Activated T-helper 17 cell treated with anti-CD3 and anti-CD28 coated beads, Interleukin-2, amount 50 U/mL, for 72 hours (primary cell): ENCODE measurements at regions not wholly inside any gene's neighbourhood (a gene's known extent, or its start where the extent isn't known, plus 50 kb on each side); places are given as distances from the start of the nearest gene placed in this dataset.

Experiments
- ATAC-seq: fragments of 150-1000 bp; cut with Tn5 transposase; replicated peaks from 2 replicates; pipeline ENCODE4 v1.10.0; 2021; ENCODE audit warnings: mild to moderate bottlenecking, moderate library complexity
- H3K27ac Mint-ChIP-seq: one replicate; pipeline ENCODE4 v1.8.0; 2022; ENCODE audit warnings: mixed read lengths
- H3K27me3 Mint-ChIP-seq: one replicate; pipeline ENCODE4 v1.8.0; 2022; ENCODE audit warnings: mixed read lengths
- H3K36me3 Mint-ChIP-seq: one replicate; pipeline ENCODE4 v1.8.0; 2022; ENCODE audit warnings: low read depth, mild to moderate bottlenecking, mixed read lengths
- H3K4me1 Mint-ChIP-seq: one replicate; pipeline ENCODE4 v1.8.0; 2022; ENCODE audit warnings: mixed read lengths
- H3K4me3 Mint-ChIP-seq: one replicate; pipeline ENCODE4 v1.8.0; 2022; ENCODE audit warnings: mild to moderate bottlenecking, mixed read lengths
- H3K9me3 Mint-ChIP-seq: one replicate; pipeline ENCODE4 v1.8.0; 2022; ENCODE audit warnings: mixed read lengths

- ATAC-seq = no peak
- Mint-ChIP-seq H3K9me3 (no peaks in the 10 kb centered on the region), H3K4me1 (no peaks in the 10 kb centered on the region), H3K27me3 (no peaks in the 10 kb centered on the region), H3K36me3 (no peaks in the 10 kb centered on the region), H3K27ac (no peak overlapping the region), H3K4me3 (no peak overlapping the region)
Observed at GRCh38 chr7:46202379-46202778, 281.3 kb upstream of the IGFBP3 start.

DNA sequence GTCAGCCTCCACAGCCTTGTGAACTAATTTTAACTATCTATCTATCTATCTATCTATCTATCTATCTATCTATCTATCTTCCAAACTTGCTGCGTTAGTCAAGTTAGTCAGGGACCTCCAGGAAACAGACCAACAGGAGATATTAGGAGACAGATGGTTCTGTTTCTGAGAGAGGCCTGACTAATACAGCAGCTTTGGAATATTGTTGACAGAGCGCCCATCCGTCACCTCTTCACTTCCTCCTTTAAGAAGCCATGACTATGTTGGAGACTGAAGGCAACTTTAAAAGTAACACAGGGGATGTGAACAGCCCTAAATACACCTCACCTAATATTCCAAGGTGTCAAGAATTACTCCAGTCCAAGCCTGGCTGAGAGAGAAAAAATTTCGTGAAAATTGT is 280.9 kb upstream of the IGFBP3 start:
- H3K27ac Mint-ChIP-seq = no peak overlapping the region
- no peaks in the 10 kb centered on the region for H3K27me3 Mint-ChIP-seq
- no peaks in the 10 kb centered on the region for H3K4me1 Mint-ChIP-seq
- H3K36me3 Mint-ChIP-seq = no peaks in the 10 kb centered on the region
- no peak for ATAC-seq
- no peaks in the 10 kb centered on the region for H3K9me3 Mint-ChIP-seq
- H3K4me3 Mint-ChIP-seq = no peak overlapping the region

- no peaks in the 10 kb centered on the region for H3K36me3 Mint-ChIP-seq
Observed at GRCh38 chr7:46198701-46199100, 277.6 kb upstream of the IGFBP3 start.

DNA sequence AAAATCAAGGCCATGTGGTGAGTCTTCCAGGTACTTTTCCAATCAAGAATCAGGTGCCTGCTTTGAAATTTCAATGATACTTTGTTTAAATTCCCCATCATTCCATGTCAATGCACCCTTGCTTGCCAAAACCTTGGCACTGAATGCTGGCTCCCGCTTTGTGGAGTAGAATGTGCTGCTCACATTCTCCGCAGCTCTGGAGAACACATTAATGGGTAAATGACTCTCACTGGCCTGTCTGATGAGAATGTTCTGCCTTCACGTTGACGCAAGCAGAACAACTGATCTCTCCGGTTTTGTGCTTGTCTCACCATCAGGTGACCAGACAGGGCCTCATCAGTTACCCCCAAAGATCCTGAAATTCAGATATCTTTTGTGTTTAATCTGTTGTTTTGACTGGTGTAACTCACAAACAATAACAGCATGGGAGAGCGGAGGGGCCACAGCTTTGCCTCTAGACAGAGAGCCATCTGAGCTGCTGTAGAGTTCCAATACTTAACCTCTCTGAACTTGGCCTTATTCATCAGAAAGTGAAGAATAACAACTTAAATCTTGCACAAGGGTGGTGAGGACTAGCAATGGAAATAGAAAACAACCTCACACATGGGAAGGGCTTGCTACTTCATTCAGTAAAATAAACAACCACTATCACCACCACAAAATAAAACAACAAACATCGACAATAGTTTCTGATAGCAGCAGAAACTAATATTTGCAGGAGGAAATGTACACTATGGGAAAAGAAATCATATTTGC is 276.9 kb upstream of the IGFBP3 start:
- H3K27ac Mint-ChIP-seq = no peak overlapping the region
- no peak for ATAC-seq
- H3K9me3 Mint-ChIP-seq = peaks cover 4% of the 10 kb centered on the region
- H3K4me3 Mint-ChIP-seq = no peak overlapping the region
- H3K36me3 Mint-ChIP-seq = no peaks in the 10 kb centered on the region
- H3K27me3 Mint-ChIP-seq = no peaks in the 10 kb centered on the region
- H3K4me1 Mint-ChIP-seq = no peaks in the 10 kb centered on the region

More at GRCh38 chr7:46198701-46199100, 277.6 kb upstream of the IGFBP3 start:
- H3K4me1 Mint-ChIP-seq = no peaks in the 10 kb centered on the region
- no peaks in the 10 kb centered on the region for H3K27me3 Mint-ChIP-seq
- H3K9me3 Mint-ChIP-seq = peaks cover 4% of the 10 kb centered on the region
- no peak overlapping the region for H3K4me3 Mint-ChIP-seq
- ATAC-seq = no peak
- H3K27ac Mint-ChIP-seq = no peak overlapping the region

GRCh38 chr7:46195934-46196333 is 274.9 kb upstream of the IGFBP3 start:
- Mint-ChIP-seq H3K4me1 (no peaks in the 10 kb centered on the region), H3K4me3 (no peak overlapping the region), H3K36me3 (no peaks in the 10 kb centered on the region), H3K27ac (no peak overlapping the region), H3K27me3 (no peaks in the 10 kb centered on the region), H3K9me3 (peaks cover 4% of the 10 kb centered on the region)
- no peak for ATAC-seq

DNA sequence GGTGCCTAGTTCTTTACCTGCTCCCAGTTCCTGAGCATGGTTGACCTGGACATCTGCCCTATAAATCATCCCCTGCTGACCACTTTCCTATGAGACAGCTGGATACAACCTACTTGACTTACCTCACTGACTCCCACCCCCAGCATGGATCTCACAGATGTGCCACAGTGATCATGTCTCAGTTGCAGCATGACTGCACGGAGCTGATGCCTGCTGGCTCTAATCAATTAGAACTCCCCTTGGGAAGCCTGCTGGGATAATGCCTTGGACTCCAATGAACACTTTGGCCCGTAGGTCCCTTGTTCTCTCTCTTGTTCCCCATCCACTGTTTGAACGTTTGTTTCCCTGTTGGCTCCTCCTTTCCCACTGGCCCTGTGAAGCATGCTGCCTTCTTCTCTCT is 271.2 kb upstream of the IGFBP3 start:
- no peaks in the 10 kb centered on the region for H3K36me3 Mint-ChIP-seq
- no peak for ATAC-seq
- H3K4me3 Mint-ChIP-seq = no peak overlapping the region
- no peaks in the 10 kb centered on the region for H3K27me3 Mint-ChIP-seq
- H3K4me1 Mint-ChIP-seq = no peaks in the 10 kb centered on the region
- peaks cover 9% of the 10 kb centered on the region for H3K9me3 Mint-ChIP-seq
- no peak overlapping the region for H3K27ac Mint-ChIP-seq

- Mint-ChIP-seq H3K36me3 (no peaks in the 10 kb centered on the region), H3K27ac (no peak overlapping the region), H3K4me1 (no peaks in the 10 kb centered on the region), H3K27me3 (no peaks in the 10 kb centered on the region), H3K9me3 (peaks cover 9% of the 10 kb centered on the region), H3K4me3 (no peak overlapping the region)
- ATAC-seq = no peak
Observed at GRCh38 chr7:46191776-46192175, 270.7 kb upstream of the IGFBP3 start.

DNA sequence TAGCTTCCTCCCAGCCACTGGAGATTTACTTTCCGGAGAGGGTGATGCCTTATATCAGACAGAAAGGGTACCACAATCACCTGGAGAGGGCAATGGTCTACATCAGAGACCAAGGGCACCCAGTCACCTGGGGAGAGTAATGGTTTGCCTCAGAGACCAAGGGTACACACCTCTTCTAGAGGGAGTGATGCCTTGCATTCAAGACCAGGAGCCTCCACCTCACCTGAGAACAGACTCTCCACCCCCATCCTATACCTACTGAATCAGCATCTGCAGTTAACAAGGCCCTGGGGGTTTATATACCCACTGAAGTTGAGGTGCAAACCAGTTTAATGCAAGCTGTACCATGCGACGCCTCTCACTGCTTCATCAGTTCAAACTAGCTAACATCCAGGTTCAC is 270.2 kb upstream of the IGFBP3 start:
- no peak overlapping the region for H3K27ac Mint-ChIP-seq
- H3K9me3 Mint-ChIP-seq = peaks cover 8% of the 10 kb centered on the region
- no peaks in the 10 kb centered on the region for H3K4me1 Mint-ChIP-seq
- no peaks in the 10 kb centered on the region for H3K36me3 Mint-ChIP-seq
- ATAC-seq = no peak
- no peaks in the 10 kb centered on the region for H3K27me3 Mint-ChIP-seq
- no peak overlapping the region for H3K4me3 Mint-ChIP-seq

DNA sequence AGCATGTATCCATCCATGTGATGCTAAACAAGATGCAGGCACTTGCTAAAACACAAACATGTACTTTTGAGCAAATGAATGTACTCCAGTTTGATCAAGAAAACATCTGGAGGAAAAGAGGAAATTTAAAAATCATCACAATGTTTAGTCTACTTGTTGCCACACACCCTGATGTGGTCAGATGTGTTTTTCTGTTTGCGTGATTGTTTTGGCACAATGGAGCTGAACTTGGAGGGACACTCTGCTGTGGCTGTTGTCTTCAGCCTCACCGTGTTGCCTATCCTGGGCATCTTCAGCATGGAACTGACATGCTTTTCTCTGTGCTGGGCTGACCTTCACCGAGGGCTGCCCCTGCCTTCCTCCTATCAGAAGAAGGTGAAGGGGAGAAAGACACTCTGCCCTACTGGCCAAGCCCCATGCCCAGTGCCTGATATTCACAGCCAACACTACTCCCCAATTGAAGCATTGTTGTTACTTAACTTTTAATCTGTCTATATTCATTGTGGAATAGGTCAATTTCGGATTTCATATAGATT is 268.3 kb upstream of the IGFBP3 start:
- H3K27me3 Mint-ChIP-seq = no peaks in the 10 kb centered on the region
- H3K27ac Mint-ChIP-seq = no peak overlapping the region
- no peak for ATAC-seq
- H3K4me3 Mint-ChIP-seq = no peak overlapping the region
- H3K4me1 Mint-ChIP-seq = peaks cover 3% of the 10 kb centered on the region
- H3K9me3 Mint-ChIP-seq = peaks cover 4% of the 10 kb centered on the region
- H3K36me3 Mint-ChIP-seq = no peaks in the 10 kb centered on the region

DNA sequence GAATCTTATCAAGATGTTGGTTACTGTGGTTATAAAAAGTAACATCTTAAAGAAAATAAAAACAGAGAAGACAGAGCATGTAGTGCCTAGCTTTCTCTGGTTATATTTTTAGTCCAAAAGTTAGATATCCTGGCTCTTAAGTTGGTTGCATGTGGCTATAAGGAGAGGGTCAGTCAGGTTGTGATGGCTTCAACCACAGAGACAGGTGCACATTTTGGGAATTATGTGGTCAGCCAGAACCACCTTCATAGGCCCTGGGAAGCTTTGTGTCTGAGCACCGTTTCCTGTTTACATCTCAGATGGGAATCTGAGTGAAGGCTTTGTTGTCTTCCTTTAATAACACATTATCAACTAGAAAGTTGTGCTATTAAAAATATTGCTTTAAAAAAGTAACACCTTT is 265.1 kb upstream of the IGFBP3 start:
- Mint-ChIP-seq H3K9me3 (peaks cover 4% of the 10 kb centered on the region), H3K27ac (no peak overlapping the region), H3K4me1 (peaks cover 3% of the 10 kb centered on the region), H3K36me3 (no peaks in the 10 kb centered on the region), H3K4me3 (no peak overlapping the region), H3K27me3 (no peaks in the 10 kb centered on the region)
- ATAC-seq = no peak

GRCh38 chr7:46179061-46179610 is 258.1 kb upstream of the IGFBP3 start:
- ATAC-seq = no peak
- peaks cover 4% of the 10 kb centered on the region for H3K9me3 Mint-ChIP-seq
- no peaks in the 10 kb centered on the region for H3K4me1 Mint-ChIP-seq
- H3K36me3 Mint-ChIP-seq = no peaks in the 10 kb centered on the region
- H3K4me3 Mint-ChIP-seq = no peak overlapping the region
- no peaks in the 10 kb centered on the region for H3K27me3 Mint-ChIP-seq
- no peak overlapping the region for H3K27ac Mint-ChIP-seq

DNA sequence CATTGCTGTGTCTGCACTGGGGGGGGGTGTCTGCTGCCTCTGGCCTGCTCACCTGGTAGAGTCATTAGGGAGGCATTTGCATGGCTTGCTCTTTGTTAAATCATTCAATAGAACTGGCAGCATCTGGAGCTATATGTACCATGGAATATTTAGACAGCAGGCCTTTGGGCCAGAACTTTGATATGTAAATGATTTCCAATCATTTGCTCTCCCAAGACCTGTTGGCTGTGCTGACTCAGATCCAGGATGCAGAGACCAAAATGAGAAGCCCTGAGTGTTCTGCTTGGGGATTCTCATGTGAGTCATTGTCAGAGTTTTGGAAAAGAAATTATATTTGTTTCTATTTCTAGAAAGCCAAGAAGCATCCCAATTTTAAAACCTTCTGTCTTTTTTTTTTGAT is 257.6 kb upstream of the IGFBP3 start:
- H3K4me1 Mint-ChIP-seq = no peaks in the 10 kb centered on the region
- H3K4me3 Mint-ChIP-seq = no peak overlapping the region
- no peaks in the 10 kb centered on the region for H3K36me3 Mint-ChIP-seq
- H3K27me3 Mint-ChIP-seq = no peaks in the 10 kb centered on the region
- peaks cover 4% of the 10 kb centered on the region for H3K9me3 Mint-ChIP-seq
- H3K27ac Mint-ChIP-seq = no peak overlapping the region
- ATAC-seq = no peak

- ATAC-seq = no peak
- no peaks in the 10 kb centered on the region for H3K27me3 Mint-ChIP-seq
- H3K36me3 Mint-ChIP-seq = no peaks in the 10 kb centered on the region
- no peak overlapping the region for H3K4me3 Mint-ChIP-seq
- H3K9me3 Mint-ChIP-seq = peaks cover 4% of the 10 kb centered on the region
- no peaks in the 10 kb centered on the region for H3K4me1 Mint-ChIP-seq
- H3K27ac Mint-ChIP-seq = no peak overlapping the region
Observed at GRCh38 chr7:46177821-46178220, 256.7 kb upstream of the IGFBP3 start.

- Mint-ChIP-seq H3K27ac (no peak overlapping the region), H3K4me1 (no peaks in the 10 kb centered on the region), H3K36me3 (no peaks in the 10 kb centered on the region), H3K9me3 (peaks cover 4% of the 10 kb centered on the region), H3K4me3 (no peak overlapping the region), H3K27me3 (no peaks in the 10 kb centered on the region)
- no peak for ATAC-seq
Observed at GRCh38 chr7:46175221-46175620, 254.1 kb upstream of the IGFBP3 start.

DNA sequence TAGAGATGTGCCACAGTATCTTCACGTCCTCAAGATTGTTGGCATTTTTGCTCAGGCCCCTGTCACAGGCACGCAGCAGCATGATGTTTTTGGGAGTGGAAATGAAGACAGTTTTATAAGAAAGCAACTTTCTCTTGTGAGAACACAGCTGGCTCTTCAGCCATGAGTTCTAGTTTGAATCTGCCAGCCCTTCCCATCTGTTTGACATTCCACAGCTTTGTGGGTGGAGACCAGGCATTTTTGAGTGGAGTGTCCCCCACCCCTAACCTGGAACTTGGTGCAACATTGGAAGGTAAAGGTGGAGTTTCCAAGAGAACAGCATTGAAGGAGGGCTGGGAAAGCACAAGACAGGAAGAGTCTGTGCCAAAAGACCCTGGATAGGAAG is 253.1 kb upstream of the IGFBP3 start:
- no peaks in the 10 kb centered on the region for H3K27me3 Mint-ChIP-seq
- no peak overlapping the region for H3K27ac Mint-ChIP-seq
- ATAC-seq = no peak
- peaks cover 11% of the 10 kb centered on the region for H3K9me3 Mint-ChIP-seq
- H3K4me1 Mint-ChIP-seq = no peaks in the 10 kb centered on the region
- no peaks in the 10 kb centered on the region for H3K36me3 Mint-ChIP-seq
- H3K4me3 Mint-ChIP-seq = no peak overlapping the region
